ENCODE measurements at regions not wholly inside any gene's neighbourhood (a gene's known extent, or its start where the extent isn't known, plus 50 kb on each side); places are given as distances from the start of the nearest gene placed in this dataset.
"Not testable (repeated sequence)": the region's sequence is repeated elsewhere in the genome, so short reads cannot be mapped to it uniquely, and the experiment has no call there.

- H3K36me3 ChIP-seq (ENCODE audit: control insufficient read depth in 2 of 2, extremely low read depth in 1 of 2, insufficient read depth in 2 of 2, low read length in 2 of 2); H3K79me2 ChIP-seq (ENCODE audit: control insufficient read depth, insufficient read depth, low read length); H3K4me2 ChIP-seq (ENCODE audit: insufficient read depth, low read length); FAIRE-seq; H3K27ac ChIP-seq (ENCODE audit: insufficient read depth, low read depth, low read length); intact Hi-C loops (cut with micrococcal nuclease); H2AFZ ChIP-seq (ENCODE audit: low read depth, low read length); H3K9ac ChIP-seq (replicated peaks; ENCODE audit: extremely low read depth, insufficient read depth, low read length); H4K20me1 ChIP-seq (replicated peaks; ENCODE audit: control insufficient read depth, extremely low read depth, insufficient read depth, low read length); BruUV-seq (replicated peaks); H3K9me3 ChIP-seq (replicated peaks; ENCODE audit: control insufficient read depth, insufficient read depth, low read length); H3K4me3 ChIP-seq (replicated peaks in 1 of 3; ENCODE audit: insufficient read depth in 1 of 3, low read depth in 1 of 3, low read length in 3 of 3); POLR2A ChIA-PET; dilution Hi-C loops (cut with MboI; ENCODE audit: extremely low pct_ligation_motif_present, low sequenced_read_pairs); CTCF ChIA-PET; DNase-seq (ENCODE audit: low read depth, low spot score); H3K9me1 ChIP-seq (replicated peaks; ENCODE audit: control insufficient read depth, extremely low read depth, insufficient read depth, low read length); H3K4me1 ChIP-seq (ENCODE audit: control insufficient read depth, extremely low read depth, insufficient read depth, low read length); H3K27me3 ChIP-seq (ENCODE audit: control insufficient read depth in 2 of 2, insufficient read depth in 2 of 2, low read length in 2 of 2): not testable (repeated sequence)
These were observed 115.9 kb upstream of the NBPF26 start for GRCh38 chr1:120607882-120608281.

GRCh38 chr1:120608314-120609014, 115.3 kb upstream of the NBPF26 start:
- dilution Hi-C loops (cut with MboI; ENCODE audit: extremely low pct_ligation_motif_present, low sequenced_read_pairs), result not testable (repeated sequence)

GRCh38 chr1:120609015-120609573, 114.7 kb upstream of the NBPF26 start:
- dilution Hi-C loops (cut with MboI; ENCODE audit: extremely low pct_ligation_motif_present, low sequenced_read_pairs); CTCF ChIA-PET; DNase-seq (ENCODE audit: low read depth, low spot score); H3K79me2 ChIP-seq (ENCODE audit: control insufficient read depth, insufficient read depth, low read length); H3K4me1 ChIP-seq (ENCODE audit: control insufficient read depth, extremely low read depth, insufficient read depth, low read length); H3K4me2 ChIP-seq (ENCODE audit: insufficient read depth, low read length); H3K9me3 ChIP-seq (replicated peaks; ENCODE audit: control insufficient read depth, insufficient read depth, low read length); BruUV-seq (replicated peaks); H3K36me3 ChIP-seq (ENCODE audit: control insufficient read depth in 2 of 2, extremely low read depth in 1 of 2, insufficient read depth in 2 of 2, low read length in 2 of 2); H3K9me1 ChIP-seq (replicated peaks; ENCODE audit: control insufficient read depth, extremely low read depth, insufficient read depth, low read length); intact Hi-C loops (cut with micrococcal nuclease); FAIRE-seq; H4K20me1 ChIP-seq (replicated peaks; ENCODE audit: control insufficient read depth, extremely low read depth, insufficient read depth, low read length); H3K27ac ChIP-seq (ENCODE audit: insufficient read depth, low read depth, low read length); POLR2A ChIA-PET; H2AFZ ChIP-seq (ENCODE audit: low read depth, low read length); H3K27me3 ChIP-seq (ENCODE audit: control insufficient read depth in 2 of 2, insufficient read depth in 2 of 2, low read length in 2 of 2); H3K9ac ChIP-seq (replicated peaks; ENCODE audit: extremely low read depth, insufficient read depth, low read length); H3K4me3 ChIP-seq (replicated peaks in 1 of 3; ENCODE audit: insufficient read depth in 1 of 3, low read depth in 1 of 3, low read length in 3 of 3): not testable (repeated sequence)

More at GRCh38 chr1:120608314-120609014, 115.3 kb upstream of the NBPF26 start:
- H3K4me3 ChIP-seq (replicated peaks in 1 of 3; ENCODE audit: insufficient read depth in 1 of 3, low read depth in 1 of 3, low read length in 3 of 3); intact Hi-C loops (cut with micrococcal nuclease); H3K79me2 ChIP-seq (ENCODE audit: control insufficient read depth, insufficient read depth, low read length); H2AFZ ChIP-seq (ENCODE audit: low read depth, low read length); H3K36me3 ChIP-seq (ENCODE audit: control insufficient read depth in 2 of 2, extremely low read depth in 1 of 2, insufficient read depth in 2 of 2, low read length in 2 of 2); H3K9ac ChIP-seq (replicated peaks; ENCODE audit: extremely low read depth, insufficient read depth, low read length); H4K20me1 ChIP-seq (replicated peaks; ENCODE audit: control insufficient read depth, extremely low read depth, insufficient read depth, low read length); BruUV-seq (replicated peaks); POLR2A ChIA-PET; H3K27me3 ChIP-seq (ENCODE audit: control insufficient read depth in 2 of 2, insufficient read depth in 2 of 2, low read length in 2 of 2); H3K27ac ChIP-seq (ENCODE audit: insufficient read depth, low read depth, low read length); H3K9me3 ChIP-seq (replicated peaks; ENCODE audit: control insufficient read depth, insufficient read depth, low read length); CTCF ChIA-PET; H3K9me1 ChIP-seq (replicated peaks; ENCODE audit: control insufficient read depth, extremely low read depth, insufficient read depth, low read length); H3K4me2 ChIP-seq (ENCODE audit: insufficient read depth, low read length); FAIRE-seq; DNase-seq (ENCODE audit: low read depth, low spot score); H3K4me1 ChIP-seq (ENCODE audit: control insufficient read depth, extremely low read depth, insufficient read depth, low read length): not testable (repeated sequence)

- CTCF ChIA-PET; H3K27ac ChIP-seq (ENCODE audit: insufficient read depth, low read depth, low read length); H3K4me1 ChIP-seq (ENCODE audit: control insufficient read depth, extremely low read depth, insufficient read depth, low read length); H3K36me3 ChIP-seq (ENCODE audit: control insufficient read depth in 2 of 2, extremely low read depth in 1 of 2, insufficient read depth in 2 of 2, low read length in 2 of 2); DNase-seq (ENCODE audit: low read depth, low spot score); H3K4me2 ChIP-seq (ENCODE audit: insufficient read depth, low read length); H3K9ac ChIP-seq (replicated peaks; ENCODE audit: extremely low read depth, insufficient read depth, low read length); H2AFZ ChIP-seq (ENCODE audit: low read depth, low read length); H4K20me1 ChIP-seq (replicated peaks; ENCODE audit: control insufficient read depth, extremely low read depth, insufficient read depth, low read length); FAIRE-seq; BruUV-seq (replicated peaks); dilution Hi-C loops (cut with MboI; ENCODE audit: extremely low pct_ligation_motif_present, low sequenced_read_pairs); POLR2A ChIA-PET; H3K79me2 ChIP-seq (ENCODE audit: control insufficient read depth, insufficient read depth, low read length); intact Hi-C loops (cut with micrococcal nuclease); H3K9me1 ChIP-seq (replicated peaks; ENCODE audit: control insufficient read depth, extremely low read depth, insufficient read depth, low read length); H3K4me3 ChIP-seq (replicated peaks in 1 of 3; ENCODE audit: insufficient read depth in 1 of 3, low read depth in 1 of 3, low read length in 3 of 3); H3K9me3 ChIP-seq (replicated peaks; ENCODE audit: control insufficient read depth, insufficient read depth, low read length); H3K27me3 ChIP-seq (ENCODE audit: control insufficient read depth in 2 of 2, insufficient read depth in 2 of 2, low read length in 2 of 2): not testable (repeated sequence)
These were observed 113.9 kb upstream of the NBPF26 start for GRCh38 chr1:120609834-120610233.
